Endometrial microvascular endothelial cells (primary cell): ENCODE measurements at regions not wholly inside any gene's neighbourhood (a gene's known extent, or its start where the extent isn't known, plus 50 kb on each side); places are given as distances from the start of the nearest gene placed in this dataset.

Experiments
- in situ Hi-C: cut with HindIII; loops from 2 replicates; pipeline ENCODE4 v1.10.0; 2017; ENCODE audit warnings: low sequenced_read_pairs, low pct_unique_long_range_greater_than_20kb; ENCODE audit errors: inconsistent ontology term

- in situ Hi-C loops = no loop called here
These were observed 58.5 kb upstream of the ATF7IP start for GRCh38 chr12:14307004-14307403.

- in situ Hi-C loops = no loop called here
These were observed 57.0 kb upstream of the ATF7IP start for GRCh38 chr12:14308516-14308915.

- in situ Hi-C loops = no loop called here
These were observed 54.6 kb upstream of the ATF7IP start for GRCh38 chr12:14310866-14311265.

DNA sequence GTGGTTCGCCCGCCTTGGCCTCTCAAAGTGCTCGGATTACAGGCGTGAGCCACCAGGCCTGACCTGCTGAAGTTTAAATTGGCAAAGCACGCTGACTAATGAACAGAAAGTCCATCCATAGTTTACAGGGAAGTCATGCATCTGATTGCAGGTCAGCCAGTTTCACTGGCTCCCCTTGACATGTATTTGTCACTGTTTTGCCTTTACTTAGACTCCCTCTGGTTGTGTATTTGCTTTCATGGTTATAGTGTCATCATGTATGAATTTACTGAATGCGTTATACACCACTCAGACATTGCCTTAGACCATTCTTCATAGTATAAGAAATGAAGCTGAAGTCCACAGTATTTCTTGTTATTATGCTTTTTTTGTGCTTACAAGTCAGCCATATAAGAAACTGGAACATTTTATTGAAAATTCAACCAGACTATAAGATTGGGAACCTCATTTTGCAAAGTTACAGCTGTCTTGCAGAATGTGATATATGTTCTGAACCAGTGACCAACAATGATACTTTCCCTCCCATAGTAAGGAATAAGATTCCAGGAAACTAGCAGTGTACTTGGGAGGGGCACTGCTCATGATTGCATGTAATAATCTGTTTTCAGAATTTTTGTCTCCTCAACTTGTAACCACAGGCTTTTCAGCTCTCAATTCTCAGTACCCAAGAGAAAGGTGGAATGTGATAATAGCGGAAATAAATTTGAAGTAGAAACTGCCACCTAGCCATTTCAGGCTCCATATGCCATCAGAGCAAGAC lies 51.9 kb upstream of the ATF7IP start:
- in situ Hi-C loops = no loop called here

- in situ Hi-C loops = no loop called here
These were observed 50.7 kb upstream of the ATF7IP start for GRCh38 chr12:14314801-14315200.

- in situ Hi-C loops = no loop called here
These were observed 50.0 kb upstream of the ATF7IP start for GRCh38 chr12:14315501-14315900.
